ENCODE measurements at regions not wholly inside any gene's neighbourhood (a gene's known extent, or its start where the extent isn't known, plus 50 kb on each side); places are given as distances from the start of the nearest gene placed in this dataset.

GRCh38 chr9:109549386-109549785 lies 51.3 kb upstream of the PTPN3 start:
- H3K4me1 ChIP-seq, result no peaks in the 10 kb centered on the region
- no peaks in the 10 kb centered on the region for H3K27me3 ChIP-seq
- no peak overlapping the region for H3K4me3 ChIP-seq
- H3K9me3 ChIP-seq, result peaks cover 0 to 15% (median 13%) of the 10 kb centered on the region in 3 donors
- H3K27ac ChIP-seq, result no peak overlapping the region
- DNase-seq, result no peak
- intact Hi-C loops (cut with DNase I), result no loop called here
- WGBS, 2 donors, result 25 to 61% methylated on average over 1 of the region's 1 CpG
- TF ChIP-seq CTCF (IDR thresholded peaks at IDR 0.05) (no peak), POLR2A (IDR thresholded peaks at IDR 0.05) (no peak)
- H3K36me3 ChIP-seq, result no peaks in the 10 kb centered on the region

GRCh38 chr9:109551651-109552050 lies 53.5 kb upstream of the PTPN3 start:
- Histone ChIP-seq H3K27ac (no peak overlapping the region), H3K36me3 (no peaks in the 10 kb centered on the region), H3K4me1 (peaks cover 3 to 18% (median 9%) of the 10 kb centered on the region in 3 donors), H3K4me3 (no peak overlapping the region), H3K27me3 (no peaks in the 10 kb centered on the region), H3K9me3 (peaks cover 0 to 6% (median 0%) of the 10 kb centered on the region in 3 donors)
- TF ChIP-seq POLR2A (IDR thresholded peaks at IDR 0.05) (no peak), CTCF (IDR thresholded peaks at IDR 0.05) (no peak)
- intact Hi-C loops (cut with DNase I), result no loop called here
- DNase-seq, result no peak

GRCh38 chr9:109555215-109555614 lies 57.1 kb upstream of the PTPN3 start:
- TF ChIP-seq CTCF (IDR thresholded peaks at IDR 0.05), result no peak
- no peak for TF ChIP-seq POLR2A (IDR thresholded peaks at IDR 0.05)
- no peak for DNase-seq
- H3K9me3 ChIP-seq, result no peaks in the 10 kb centered on the region
- no peaks in the 10 kb centered on the region for H3K27me3 ChIP-seq
- intact Hi-C loops (cut with DNase I), result no loop called here
- H3K36me3 ChIP-seq, result no peaks in the 10 kb centered on the region
- H3K4me3 ChIP-seq, result no peak overlapping the region
- H3K4me1 ChIP-seq, result peaks cover 5 to 34% (median 17%) of the 10 kb centered on the region in 3 donors
- peak overlapping the region; percentile 17 to 83 (median 51) for H3K27ac ChIP-seq
- WGBS, 2 donors, result 41 to 64% methylated on average over 4 of the region's 4 CpGs

- peaks cover 5 to 34% (median 17%) of the 10 kb centered on the region in 3 donors for H3K4me1 ChIP-seq
- no peaks in the 10 kb centered on the region for H3K27me3 ChIP-seq
- WGBS, 2 donors, result 18 to 57% methylated on average over 4 of the region's 4 CpGs
- no peak overlapping the region for H3K4me3 ChIP-seq
- H3K36me3 ChIP-seq, result no peaks in the 10 kb centered on the region
- TF ChIP-seq CTCF (IDR thresholded peaks at IDR 0.05) (no peak), POLR2A (IDR thresholded peaks at IDR 0.05) (no peak)
- no peak for DNase-seq
- intact Hi-C loops (cut with DNase I), result no loop called here
- H3K27ac ChIP-seq, result peak overlapping the region; percentile 17 to 83 (median 51)
- no peaks in the 10 kb centered on the region for H3K9me3 ChIP-seq
Observed at GRCh38 chr9:109556061-109556460, 58.0 kb upstream of the PTPN3 start.

GRCh38 chr9:109556786-109557185 lies 58.7 kb upstream of the PTPN3 start:
- TF ChIP-seq CTCF (IDR thresholded peaks at IDR 0.05), result no peak
- TF ChIP-seq POLR2A (IDR thresholded peaks at IDR 0.05), result no peak
- Histone ChIP-seq H3K27me3 (no peaks in the 10 kb centered on the region), H3K27ac (peak overlapping the region in 3 of 4 donors; percentile 17 to 83 (median 64)), H3K9me3 (no peaks in the 10 kb centered on the region), H3K4me1 (peaks cover 5 to 34% (median 17%) of the 10 kb centered on the region in 3 donors), H3K36me3 (no peaks in the 10 kb centered on the region), H3K4me3 (no peak overlapping the region)
- WGBS, 2 donors, result 40 to 60% methylated on average over 2 to 3 of the region's 3 CpGs
- intact Hi-C loops (cut with DNase I), result no loop called here
- DNase-seq, result no peak

All from esophagus squamous epithelium (tissue), 5 donors.